Panc1 (cell line): ENCODE measurements at regions not wholly inside any gene's neighbourhood (a gene's known extent, or its start where the extent isn't known, plus 50 kb on each side); places are given as distances from the start of the nearest gene placed in this dataset.

ENCODE experiments used
- ATAC-seq: fragments of 200-7000 bp; cut with Tn5 transposase; 2 replicates; pipeline ENCODE4 v1.9.1; 2020; ENCODE audit warnings: mild to moderate bottlenecking, moderate library complexity
- BruUV-seq: library from RNA; stranded (reverse); fragments of 400-500 nt; replicated peaks from 2 replicates; lab custom pipeline; 2021; lab: Mats Ljungman, UMichigan
- CTCF ChIA-PET: fragments of 300-600 bp; sonication (Branson Sonifier 250); formaldehyde crosslinking; loops from one replicate; lab custom pipeline; 2022; ENCODE audit warnings: antibody characterized with exemption; lab: Charles Lee
- POLR2A ChIA-PET: fragments of 300-600 bp; sonication (Branson Sonifier 250); formaldehyde crosslinking; loops from one replicate; lab custom pipeline; 2022; ENCODE audit warnings: antibody characterized with exemption; lab: Charles Lee
- DNase-seq: peaks from one replicate; pipeline ENCODE4 v3.0.0-alpha.2; 2010; ENCODE audit warnings: low read depth, low spot score
- H3K27ac ChIP-seq: 2 replicates; pipeline ENCODE4 v1.5.1; 2011; ENCODE audit warnings: mild to moderate bottlenecking, low read length, inconsistent platforms
- H3K27me3 ChIP-seq: fragments of 200-500 bp; sonication (Bioruptor generic); 2 replicates; pipeline ENCODE4 v1.6.0; 2014; ENCODE audit warnings: low read length, inconsistent platforms; ENCODE audit not compliant: control insufficient read depth, insufficient read depth
- H3K36me3 ChIP-seq: fragments of 200-500 bp; sonication (Bioruptor generic); 2 replicates; pipeline ENCODE4 v1.5.1; 2014; ENCODE audit warnings: inconsistent platforms, mild to moderate bottlenecking, low read length, moderate library complexity; ENCODE audit not compliant: control insufficient read depth, insufficient read depth
- H3K4me1 ChIP-seq: 2 replicates; pipeline ENCODE4 v1.5.1; 2011; ENCODE audit warnings: inconsistent platforms, mild to moderate bottlenecking, low read length, moderate library complexity; ENCODE audit not compliant: control insufficient read depth, insufficient read depth
- H3K4me3 ChIP-seq, 2 experiments: 2 replicates each; pipeline ENCODE4 v1.5.1; 2011 to 2012; ENCODE audit warnings: low read depth in 2 of 2, low read length in 2 of 2, mild to moderate bottlenecking in 2 of 2, inconsistent platforms in 1 of 2, moderate library complexity in 1 of 2
- H3K9me3 ChIP-seq: fragments of 200-500 bp; sonication (Bioruptor generic); 2 replicates; pipeline ENCODE4 v1.5.1; 2014; ENCODE audit warnings: low read depth, mild to moderate bottlenecking, inconsistent platforms, low read length, moderate library complexity; ENCODE audit not compliant: control insufficient read depth, insufficient read depth
- POLR2AphosphoS5 ChIP-seq: IDR thresholded peaks from 2 replicates; pipeline ENCODE4 v1.6.1; 2012; ENCODE audit warnings: mild to moderate bottlenecking, low read depth, low read length, moderate library complexity
- REST ChIP-seq, 2 experiments: IDR thresholded peaks; 2 replicates each; pipeline ENCODE4 v1.6.1; 2011 to 2012; ENCODE audit warnings: low read depth in 2 of 2, control low read depth in 1 of 2, low read length in 1 of 2, mild to moderate bottlenecking in 1 of 2, moderate library complexity in 1 of 2; ENCODE audit not compliant: insufficient read depth in 1 of 2
- SIN3A ChIP-seq: IDR thresholded peaks from 2 replicates; pipeline ENCODE4 v1.6.1; 2012; ENCODE audit warnings: low read depth, mild to moderate bottlenecking, low read length, moderate library complexity, borderline replicate concordance; ENCODE audit not compliant: insufficient read depth
- TCF7L2 ChIP-seq: IDR thresholded peaks from 2 replicates; pipeline ENCODE4 v1.6.1; 2011; ENCODE audit warnings: mild to moderate bottlenecking, low read depth, low read length, inconsistent platforms
- in situ Hi-C: cut with HindIII; loops from 2 replicates; pipeline ENCODE4 v1.10.0; 2016; ENCODE audit warnings: low sequenced_read_pairs, low pct_unique_long_range_greater_than_20kb
- intact Hi-C: fragments of 100-400 bp; cut with micrococcal nuclease; formaldehyde crosslinking; loops from one replicate; pipeline ENCODE4 v1.10.0; 2022; ENCODE audit not compliant: unreplicated experiment
- TF ChIP-seq, protein P1 (sequence below): fragments of 450-650 bp; IDR thresholded peaks from 2 replicates; pipeline ENCODE4 v1.5.1; 2017; ENCODE audit warnings: mild to moderate bottlenecking

- in situ Hi-C loops = no loop called here
Observed at GRCh38 chr16:17846030-17846429, 375.3 kb upstream of the XYLT1 start.

GRCh38 chr16:17845031-17845430 is 374.3 kb upstream of the XYLT1 start:
- H3K27me3 ChIP-seq = peaks cover 6% of the 10 kb centered on the region
- ATAC-seq (no peak), DNase-seq (no peak)
- H3K4me1 ChIP-seq = no peaks in the 10 kb centered on the region
- H3K36me3 ChIP-seq = no peaks in the 10 kb centered on the region
- no TSS peak for BruUV-seq
- POLR2A ChIA-PET = no interaction called here
- in situ Hi-C loops (no loop called here), intact Hi-C loops (no loop called here)
- H3K27ac ChIP-seq = no peak overlapping the region
- CTCF ChIA-PET = no interaction called here
- TF ChIP-seq, protein P1, sequence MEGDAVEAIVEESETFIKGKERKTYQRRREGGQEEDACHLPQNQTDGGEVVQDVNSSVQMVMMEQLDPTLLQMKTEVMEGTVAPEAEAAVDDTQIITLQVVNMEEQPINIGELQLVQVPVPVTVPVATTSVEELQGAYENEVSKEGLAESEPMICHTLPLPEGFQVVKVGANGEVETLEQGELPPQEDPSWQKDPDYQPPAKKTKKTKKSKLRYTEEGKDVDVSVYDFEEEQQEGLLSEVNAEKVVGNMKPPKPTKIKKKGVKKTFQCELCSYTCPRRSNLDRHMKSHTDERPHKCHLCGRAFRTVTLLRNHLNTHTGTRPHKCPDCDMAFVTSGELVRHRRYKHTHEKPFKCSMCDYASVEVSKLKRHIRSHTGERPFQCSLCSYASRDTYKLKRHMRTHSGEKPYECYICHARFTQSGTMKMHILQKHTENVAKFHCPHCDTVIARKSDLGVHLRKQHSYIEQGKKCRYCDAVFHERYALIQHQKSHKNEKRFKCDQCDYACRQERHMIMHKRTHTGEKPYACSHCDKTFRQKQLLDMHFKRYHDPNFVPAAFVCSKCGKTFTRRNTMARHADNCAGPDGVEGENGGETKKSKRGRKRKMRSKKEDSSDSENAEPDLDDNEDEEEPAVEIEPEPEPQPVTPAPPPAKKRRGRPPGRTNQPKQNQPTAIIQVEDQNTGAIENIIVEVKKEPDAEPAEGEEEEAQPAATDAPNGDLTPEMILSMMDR = no peak
- no peak for TF ChIP-seq TCF7L2
- no peak for TF ChIP-seq POLR2AphosphoS5
- no peak overlapping the region for H3K4me3 ChIP-seq
- H3K9me3 ChIP-seq = no peaks in the 10 kb centered on the region

More at GRCh38 chr16:17846030-17846429, 375.3 kb upstream of the XYLT1 start:
- H3K9me3 ChIP-seq = no peaks in the 10 kb centered on the region
- POLR2A ChIA-PET = no interaction called here
- DNase-seq = no peak
- intact Hi-C loops = no loop called here
- H3K4me3 ChIP-seq = no peak overlapping the region
- no peak overlapping the region for H3K27ac ChIP-seq
- no TSS peak for BruUV-seq
- no peaks in the 10 kb centered on the region for H3K36me3 ChIP-seq
- H3K4me1 ChIP-seq = no peaks in the 10 kb centered on the region
- CTCF ChIA-PET = no interaction called here
- no peak for TF ChIP-seq POLR2AphosphoS5
- TF ChIP-seq TCF7L2 = no peak
- no peak for TF ChIP-seq REST (IDR thresholded peaks at IDR 0.05; ENCODE audit: insufficient read depth in 1 of 2, low read depth in 2 of 2, low read length in 1 of 2)
- TF ChIP-seq, protein P1 = no peak
- TF ChIP-seq SIN3A = no peak
- ATAC-seq = no peak
- H3K27me3 ChIP-seq = peaks cover 5% of the 10 kb centered on the region
